Cardiac septum (tissue), 1 donor: ENCODE measurements at regions not wholly inside any gene's neighbourhood (a gene's known extent, or its start where the extent isn't known, plus 50 kb on each side); places are given as distances from the start of the nearest gene placed in this dataset. TPM values are rescaled to one million over a fixed set of nuclear protein-coding genes. Genes with fewer than 3 reads are reported as not detected.

Experiments
- DNase-seq: peaks from one replicate; pipeline ENCODE4 v3.0.0-alpha.2; 2020; ENCODE audit warnings: low spot score
- intact Hi-C: fragments of 100-400 bp; cut with DNase I; formaldehyde crosslinking; loops from one replicate; pipeline ENCODE4 v1.14.0; 2022
- microRNA-seq: library from miRNA; unstranded; fragments of <30 nt; microRNA quantifications from one replicate; pipeline ENCODE4 v1.2.0, GENCODE V29; 2020
- donor health status: DM: no; HTN: no; CAD: no.

- no peak for DNase-seq
- intact Hi-C loops, result no loop called here
Observed at GRCh38 chrX:150310417-150310816, 52.7 kb upstream of the MAMLD1 start.

DNA sequence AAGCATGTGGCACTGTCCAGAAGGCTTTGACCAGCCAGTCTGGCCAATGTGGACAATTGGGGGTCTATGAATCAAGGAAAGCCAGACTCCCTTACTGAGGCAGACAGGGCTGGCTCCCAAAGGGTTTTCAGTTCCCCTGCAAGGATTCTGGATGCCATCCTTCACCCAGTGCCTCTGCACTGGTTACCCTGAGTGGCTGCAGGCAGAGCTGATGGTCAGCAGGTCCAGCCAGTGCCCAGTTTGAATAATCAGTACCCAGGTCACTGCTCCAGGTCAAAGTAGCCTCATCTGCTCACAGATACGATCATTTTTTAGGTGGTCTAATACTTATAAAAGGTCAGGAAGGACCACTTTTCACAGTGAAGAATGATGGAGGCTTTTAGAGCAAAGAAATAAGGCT is 52.2 kb upstream of the MAMLD1 start:
- no peak for DNase-seq
- intact Hi-C loops, result no loop called here

- intact Hi-C loops, result no loop called here
- DNase-seq, result no peak
Observed at GRCh38 chrX:150312931-150313330, 50.2 kb upstream of the MAMLD1 start.

Small RNA genes lying in the stretch of these regions (microRNA-seq; reads per million reads assigned to microRNA genes)
- gene MIR2114, result not detected
